ENCODE measurements at regions not wholly inside any gene's neighbourhood (a gene's known extent, or its start where the extent isn't known, plus 50 kb on each side); places are given as distances from the start of the nearest gene placed in this dataset.

- H3K27me3 Mint-ChIP-seq (ENCODE audit: unreplicated experiment), result no peaks in the 10 kb centered on the region
- no peak overlapping the region for H3K4me3 Mint-ChIP-seq (ENCODE audit: unreplicated experiment)
- H3K9me3 Mint-ChIP-seq (ENCODE audit: unreplicated experiment), result no peaks in the 10 kb centered on the region
- H3K4me1 Mint-ChIP-seq (ENCODE audit: unreplicated experiment), result no peaks in the 10 kb centered on the region
- no peak for DNase-seq (ENCODE audit: extremely low spot score, unreplicated experiment)
- TF ChIP-seq, protein P1, sequence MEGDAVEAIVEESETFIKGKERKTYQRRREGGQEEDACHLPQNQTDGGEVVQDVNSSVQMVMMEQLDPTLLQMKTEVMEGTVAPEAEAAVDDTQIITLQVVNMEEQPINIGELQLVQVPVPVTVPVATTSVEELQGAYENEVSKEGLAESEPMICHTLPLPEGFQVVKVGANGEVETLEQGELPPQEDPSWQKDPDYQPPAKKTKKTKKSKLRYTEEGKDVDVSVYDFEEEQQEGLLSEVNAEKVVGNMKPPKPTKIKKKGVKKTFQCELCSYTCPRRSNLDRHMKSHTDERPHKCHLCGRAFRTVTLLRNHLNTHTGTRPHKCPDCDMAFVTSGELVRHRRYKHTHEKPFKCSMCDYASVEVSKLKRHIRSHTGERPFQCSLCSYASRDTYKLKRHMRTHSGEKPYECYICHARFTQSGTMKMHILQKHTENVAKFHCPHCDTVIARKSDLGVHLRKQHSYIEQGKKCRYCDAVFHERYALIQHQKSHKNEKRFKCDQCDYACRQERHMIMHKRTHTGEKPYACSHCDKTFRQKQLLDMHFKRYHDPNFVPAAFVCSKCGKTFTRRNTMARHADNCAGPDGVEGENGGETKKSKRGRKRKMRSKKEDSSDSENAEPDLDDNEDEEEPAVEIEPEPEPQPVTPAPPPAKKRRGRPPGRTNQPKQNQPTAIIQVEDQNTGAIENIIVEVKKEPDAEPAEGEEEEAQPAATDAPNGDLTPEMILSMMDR (IDR thresholded peaks at IDR 0.05), result no peak
- H3K36me3 Mint-ChIP-seq (ENCODE audit: unreplicated experiment), result no peaks in the 10 kb centered on the region
- H3K27ac Mint-ChIP-seq (ENCODE audit: unreplicated experiment), result no peak overlapping the region
These were observed 260.6 kb downstream of the NKX6-1 start for GRCh38 chr4:84238247-84239090.

- DNase-seq (ENCODE audit: extremely low spot score, unreplicated experiment), result no peak
- TF ChIP-seq, protein P1 (IDR thresholded peaks at IDR 0.05), result no peak
- H3K27ac Mint-ChIP-seq (ENCODE audit: unreplicated experiment), result no peak overlapping the region
- H3K4me1 Mint-ChIP-seq (ENCODE audit: unreplicated experiment), result no peaks in the 10 kb centered on the region
- H3K9me3 Mint-ChIP-seq (ENCODE audit: unreplicated experiment), result no peaks in the 10 kb centered on the region
- no peak overlapping the region for H3K4me3 Mint-ChIP-seq (ENCODE audit: unreplicated experiment)
- H3K36me3 Mint-ChIP-seq (ENCODE audit: unreplicated experiment), result no peaks in the 10 kb centered on the region
- no peaks in the 10 kb centered on the region for H3K27me3 Mint-ChIP-seq (ENCODE audit: unreplicated experiment)
These were observed 262.1 kb downstream of the NKX6-1 start for GRCh38 chr4:84237008-84237407.

GRCh38 chr4:84235126-84235944 lies 263.8 kb downstream of the NKX6-1 start:
- TF ChIP-seq, protein P1 (IDR thresholded peaks at IDR 0.05), result no peak
- Mint-ChIP-seq H3K36me3 (ENCODE audit: unreplicated experiment) (no peaks in the 10 kb centered on the region), H3K27me3 (ENCODE audit: unreplicated experiment) (no peaks in the 10 kb centered on the region), H3K4me3 (ENCODE audit: unreplicated experiment) (no peak overlapping the region), H3K4me1 (ENCODE audit: unreplicated experiment) (no peaks in the 10 kb centered on the region), H3K9me3 (ENCODE audit: unreplicated experiment) (no peaks in the 10 kb centered on the region), H3K27ac (ENCODE audit: unreplicated experiment) (no peak overlapping the region)
- no peak for DNase-seq (ENCODE audit: extremely low spot score, unreplicated experiment)

GRCh38 chr4:84232309-84233095 lies 266.6 kb downstream of the NKX6-1 start:
- no peaks in the 10 kb centered on the region for H3K27me3 Mint-ChIP-seq (ENCODE audit: unreplicated experiment)
- H3K4me3 Mint-ChIP-seq (ENCODE audit: unreplicated experiment), result no peak overlapping the region
- no peaks in the 10 kb centered on the region for H3K4me1 Mint-ChIP-seq (ENCODE audit: unreplicated experiment)
- no peak for DNase-seq (ENCODE audit: extremely low spot score, unreplicated experiment)
- H3K36me3 Mint-ChIP-seq (ENCODE audit: unreplicated experiment), result no peaks in the 10 kb centered on the region
- H3K9me3 Mint-ChIP-seq (ENCODE audit: unreplicated experiment), result no peaks in the 10 kb centered on the region
- no peak overlapping the region for H3K27ac Mint-ChIP-seq (ENCODE audit: unreplicated experiment)
- TF ChIP-seq, protein P1 (IDR thresholded peaks at IDR 0.05), result no peak
